Activated naive CD4-positive, alpha-beta T cell (primary cell): ENCODE measurements at regions not wholly inside any gene's neighbourhood (a gene's known extent, or its start where the extent isn't known, plus 50 kb on each side); places are given as distances from the start of the nearest gene placed in this dataset.

Experiments
- DNase-seq, 4 experiments: peaks; one replicate each; lab custom pipeline; 2025; lab: John Stamatoyannopoulos, UW

GRCh38 chr20:58111310-58112016 is 117.0 kb downstream of the ANKRD60 start:
- DNase-seq: no peak

GRCh38 chr20:58109918-58110635 is 118.4 kb downstream of the ANKRD60 start:
- no peak for DNase-seq

GRCh38 chr20:58109126-58109880 is 119.2 kb downstream of the ANKRD60 start:
- no peak for DNase-seq

- no peak for DNase-seq
Observed at GRCh38 chr20:58107533-58107932, 120.9 kb downstream of the ANKRD60 start.

DNA sequence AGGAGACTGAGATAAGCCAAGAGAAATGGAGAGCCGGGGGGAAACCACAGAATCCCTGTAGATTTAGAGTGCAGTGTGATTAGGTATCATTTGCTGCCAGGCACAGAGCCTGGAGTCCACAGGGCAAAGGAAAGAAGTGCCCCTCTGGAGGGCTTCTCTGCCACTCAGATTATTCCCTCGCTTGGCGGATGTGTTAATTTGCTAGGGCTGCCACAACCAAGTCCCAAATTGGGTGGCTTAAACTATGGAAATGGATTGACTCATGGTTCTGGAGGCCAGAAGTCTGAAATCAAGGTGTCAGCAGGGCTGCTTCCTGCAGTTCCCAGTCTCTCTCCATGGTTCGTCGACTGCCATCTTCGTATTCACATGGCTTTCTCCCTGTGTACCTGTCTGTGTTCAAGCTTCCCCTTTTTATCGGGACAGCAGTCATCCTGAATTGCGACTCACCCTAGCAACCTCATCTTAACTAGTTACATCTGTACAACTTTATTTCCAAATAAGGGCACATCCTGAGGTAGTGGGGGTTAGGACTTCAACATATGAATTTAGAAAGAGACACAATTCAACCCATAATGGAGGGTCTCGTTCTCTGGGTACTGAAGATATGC is 122.2 kb downstream of the ANKRD60 start:
- no peak for DNase-seq

DNA sequence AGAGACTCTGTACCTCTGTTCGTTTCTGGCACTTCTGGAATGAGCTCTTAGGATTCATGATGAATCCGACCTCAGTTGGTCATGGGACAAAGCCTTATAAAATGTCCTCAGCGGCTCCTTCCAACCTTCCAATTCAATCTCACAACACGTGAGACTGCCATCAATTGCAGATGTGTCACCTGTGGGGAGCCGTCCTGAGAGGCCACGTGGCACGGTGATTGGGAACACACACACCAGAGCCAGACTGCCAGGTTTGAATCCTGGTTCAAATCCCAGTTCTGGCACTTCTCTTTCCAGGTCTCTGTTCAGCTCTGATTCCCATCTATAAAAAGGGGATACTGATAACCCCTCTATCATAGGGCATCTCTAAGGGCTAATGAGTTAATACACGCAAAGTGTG is 124.5 kb downstream of the ANKRD60 start:
- no peak for DNase-seq

DNA sequence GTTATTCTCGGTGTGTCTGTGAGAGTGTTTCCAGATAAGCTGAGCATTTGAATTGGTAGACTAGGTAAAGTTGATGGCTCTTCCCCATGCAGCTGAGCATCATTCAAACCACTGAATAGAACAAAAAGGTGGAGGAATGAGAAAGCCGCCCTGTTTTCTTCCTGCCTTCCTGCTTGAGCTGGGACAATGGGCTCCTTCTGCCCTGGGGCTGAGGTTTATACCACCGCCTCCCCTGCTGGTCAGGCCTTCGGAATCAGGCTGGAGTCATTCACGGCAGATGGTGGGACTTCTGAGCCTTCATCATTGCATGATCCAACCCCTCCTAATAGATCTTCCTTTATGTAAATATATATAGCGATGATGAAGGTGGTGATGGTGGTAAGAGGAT is 124.9 kb downstream of the ANKRD60 start:
- DNase-seq: no peak

- DNase-seq: no peak
Observed at GRCh38 chr20:58102744-58103516, 125.5 kb downstream of the ANKRD60 start.

DNA sequence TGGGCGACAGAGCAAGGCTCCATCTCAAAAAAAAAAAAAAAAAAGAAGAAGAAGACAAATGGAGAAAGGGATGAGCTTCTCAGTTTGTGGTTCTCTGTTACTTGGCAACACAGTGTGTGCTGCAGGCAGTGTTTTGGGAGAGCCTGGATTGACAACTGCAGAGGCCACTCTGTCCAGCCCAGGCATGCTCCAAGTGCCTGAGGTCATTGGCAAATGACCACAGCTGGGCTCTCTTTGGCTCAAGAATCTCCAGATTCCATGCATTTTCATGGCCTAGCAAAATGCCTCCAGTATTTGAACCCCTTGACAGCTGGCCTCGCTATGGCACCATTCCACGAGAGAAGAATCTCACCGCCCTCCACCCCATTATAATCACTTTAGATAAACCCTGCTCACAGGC is 126.2 kb downstream of the ANKRD60 start:
- DNase-seq: no peak

GRCh38 chr20:58100731-58101356 is 127.6 kb downstream of the ANKRD60 start:
- no peak for DNase-seq

DNA sequence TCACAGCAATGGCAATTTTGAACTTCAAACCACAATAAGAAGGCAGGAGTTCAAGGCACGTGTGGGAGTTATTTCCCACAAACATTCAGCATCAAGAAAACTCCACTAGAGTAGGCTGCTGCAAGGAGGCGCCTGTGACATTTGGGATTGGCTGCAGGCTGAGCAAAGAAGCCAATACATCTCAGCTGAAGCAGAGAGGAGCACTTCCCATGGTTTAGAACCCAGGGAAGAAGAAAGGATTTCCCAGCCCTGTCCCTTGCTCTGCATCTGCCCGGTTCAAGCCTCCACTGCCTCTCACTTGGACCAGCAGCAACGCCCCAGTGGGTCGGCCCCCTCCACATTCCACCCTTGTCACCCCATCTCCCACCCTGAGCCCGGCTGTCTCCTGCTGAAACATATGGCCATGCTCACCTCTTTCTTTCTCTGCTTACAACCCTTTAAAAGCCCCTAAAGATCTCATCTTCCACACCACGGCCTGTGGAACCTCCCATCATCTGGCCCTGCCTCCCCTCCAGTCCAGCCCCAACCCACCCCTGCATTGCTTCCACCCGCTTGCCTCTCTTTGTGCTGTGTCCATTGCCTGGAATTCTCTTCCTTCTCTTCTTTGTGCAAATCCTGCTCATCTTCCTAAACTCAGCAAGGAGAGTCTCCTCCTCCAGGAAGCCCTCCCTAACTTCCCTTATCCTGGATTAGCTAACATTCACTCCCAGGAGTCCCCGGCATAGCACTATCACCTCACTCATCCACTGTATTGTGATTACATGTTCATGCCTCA is 128.3 kb downstream of the ANKRD60 start:
- no peak for DNase-seq

GRCh38 chr20:58099291-58099935 is 129.0 kb downstream of the ANKRD60 start:
- no peak for DNase-seq

DNA sequence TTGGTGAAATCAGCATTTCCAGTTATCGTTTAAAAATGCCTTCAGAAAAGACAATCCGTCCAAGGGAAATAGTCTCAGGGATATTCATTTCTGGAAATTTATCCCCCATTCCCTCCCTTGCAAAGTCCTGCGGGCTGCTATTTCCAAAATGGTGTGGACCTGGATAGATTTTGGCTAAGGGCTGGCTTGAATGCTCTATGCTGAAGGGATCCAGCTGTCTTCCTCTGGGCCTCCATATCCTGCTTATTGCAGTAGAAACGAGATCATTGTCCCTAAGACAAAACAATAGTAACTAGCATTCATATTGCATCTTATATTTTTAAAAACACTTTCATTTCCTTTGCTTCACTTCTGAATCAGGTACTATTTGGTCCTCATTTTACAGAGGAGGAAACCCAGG is 129.9 kb downstream of the ANKRD60 start:
- no peak for DNase-seq

DNA sequence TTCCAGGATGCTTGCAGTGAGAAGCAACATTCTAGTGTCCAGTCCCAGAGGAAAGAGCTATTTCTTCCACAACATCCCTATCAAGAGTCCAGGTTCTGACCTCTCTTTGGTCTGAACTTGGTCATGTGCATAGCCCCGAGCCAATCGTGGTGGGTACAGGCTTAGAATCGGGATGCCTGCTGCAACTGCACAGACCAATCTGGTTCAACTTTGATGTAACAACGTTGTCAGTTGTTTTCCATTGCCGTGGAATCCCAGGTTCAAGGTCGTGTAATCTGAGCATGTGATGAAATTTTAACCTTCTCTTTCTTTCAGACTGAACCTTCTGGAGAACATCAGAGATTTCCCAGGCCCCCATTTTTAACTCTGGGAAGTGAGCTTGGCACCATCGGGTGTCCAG is 130.5 kb downstream of the ANKRD60 start:
- DNase-seq: no peak

GRCh38 chr20:58097429-58097828 is 131.0 kb downstream of the ANKRD60 start:
- DNase-seq: no peak

GRCh38 chr20:58096880-58097423 is 131.5 kb downstream of the ANKRD60 start:
- no peak for DNase-seq

DNA sequence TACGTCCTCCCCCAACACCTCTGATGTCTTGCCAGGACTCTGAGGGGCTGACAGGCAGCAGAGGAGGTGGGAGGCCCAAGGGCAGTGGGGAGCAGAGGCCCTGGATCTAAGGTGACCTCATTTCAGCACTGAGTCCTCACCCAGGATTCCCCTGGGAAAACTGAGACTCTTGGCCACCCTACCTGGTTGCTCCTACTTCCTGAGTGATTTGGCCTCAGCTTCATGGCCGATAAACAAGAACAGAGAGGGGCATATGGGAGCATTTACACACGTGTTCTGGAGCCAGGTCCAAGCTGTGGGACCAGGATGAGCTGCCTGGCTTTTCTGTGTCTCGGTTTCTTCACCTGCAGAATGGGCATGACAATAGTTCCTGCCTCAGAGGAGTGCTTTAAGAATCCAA is 133.8 kb downstream of the ANKRD60 start:
- DNase-seq: no peak

DNA sequence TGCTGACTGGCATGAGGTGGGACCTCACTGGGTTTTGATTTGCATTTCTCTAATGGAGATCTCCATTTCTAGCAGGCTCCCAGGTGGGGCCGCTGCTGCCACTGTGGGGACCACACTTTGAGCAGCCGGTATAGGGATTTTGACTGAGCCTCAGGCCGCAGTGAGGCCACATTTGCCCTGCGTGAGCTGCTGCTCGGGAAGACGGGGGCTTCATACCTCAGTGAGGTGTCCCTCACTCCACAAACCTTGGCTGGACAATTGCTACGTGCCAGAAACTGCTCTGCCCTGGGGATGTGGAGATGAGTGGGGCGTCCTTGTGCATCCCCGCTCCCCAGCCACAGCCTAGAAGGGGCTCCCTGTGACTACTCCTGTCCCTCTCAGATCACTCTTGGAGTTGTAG is 134.3 kb downstream of the ANKRD60 start:
- no peak for DNase-seq

DNA sequence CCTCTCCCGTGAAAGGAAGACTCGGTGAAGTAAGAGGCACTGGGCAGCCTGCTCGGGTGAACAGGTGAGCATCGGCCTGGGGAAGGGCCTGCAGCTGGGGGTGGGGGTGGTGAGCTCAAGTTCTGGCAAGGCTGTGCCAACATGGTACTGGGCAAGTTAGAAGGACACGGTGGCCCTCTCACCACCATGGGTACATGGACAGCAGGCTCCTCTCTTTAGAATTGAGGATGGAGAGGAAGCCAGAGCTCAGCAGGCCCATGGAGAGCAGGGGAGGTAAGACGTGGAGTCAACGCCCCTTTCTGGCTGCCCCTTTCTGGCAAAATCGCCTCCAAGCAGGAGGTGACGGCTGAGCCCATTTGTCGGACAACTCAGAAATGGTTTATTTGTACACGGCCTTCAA is 135.6 kb downstream of the ANKRD60 start:
- DNase-seq: no peak

DNA sequence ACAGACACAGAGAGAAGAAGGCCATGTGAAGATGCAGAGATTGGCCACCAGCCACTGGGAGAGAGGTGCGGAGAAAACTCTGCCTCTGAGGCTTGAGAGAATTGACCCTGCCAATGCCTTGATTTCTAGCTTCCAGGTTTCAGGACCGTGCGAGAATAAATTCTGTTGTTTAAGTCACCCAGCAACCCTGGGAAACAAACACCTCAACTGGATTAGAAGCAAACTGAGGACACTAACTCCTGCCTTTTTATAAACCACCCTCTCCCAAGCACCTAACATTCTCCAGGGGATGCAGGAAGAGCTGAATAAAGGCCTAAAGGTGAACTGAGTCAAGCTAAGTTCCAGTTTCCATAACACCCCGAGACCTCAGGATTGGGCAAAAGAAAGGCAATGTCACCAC is 136.1 kb downstream of the ANKRD60 start:
- no peak for DNase-seq
